SU-DHL-6 (cell line): ENCODE measurements at regions not wholly inside any gene's neighbourhood (a gene's known extent, or its start where the extent isn't known, plus 50 kb on each side); places are given as distances from the start of the nearest gene placed in this dataset.

ENCODE experiments used
- EZH2phosphoT487 ChIP-seq: fragments of 200-600 bp; sonication (generic), shearing (Covaris generic); conservative IDR thresholded peaks from 2 replicates; pipeline ENCODE4 v1.6.1; 2018; ENCODE audit warnings: mild to moderate bottlenecking, antibody characterized with exemption, low read length, moderate library complexity, mixed read lengths
- TF ChIP-seq, protein P1 (sequence below): fragments of 200-600 bp; sonication (generic); IDR thresholded peaks from one replicate; pipeline ENCODE4 v1.5.1; 2017; ENCODE audit warnings: antibody characterized with exemption, mild to moderate bottlenecking, low read length, moderate library complexity; ENCODE audit not compliant: insufficient read depth, poor library complexity, severe bottlenecking

DNA sequence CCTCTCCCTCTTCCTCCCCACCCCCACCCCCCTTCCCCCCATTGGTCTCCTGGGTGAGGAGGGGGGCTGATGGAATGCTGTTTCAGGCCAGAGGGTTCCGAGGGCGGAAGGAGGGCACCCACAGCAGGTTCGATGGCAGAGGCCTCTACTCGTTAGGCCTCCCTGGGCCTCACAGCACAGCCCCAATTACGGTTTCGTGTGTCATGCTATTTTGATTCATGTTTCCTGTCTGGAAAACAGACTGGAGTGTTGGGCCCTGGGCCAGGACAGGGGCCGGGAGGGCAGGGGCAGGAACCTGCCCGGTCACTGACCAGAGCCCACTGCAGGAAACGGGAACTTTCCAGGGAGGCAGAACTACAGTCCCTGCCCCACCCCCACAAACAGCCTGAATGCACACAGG lies 138.2 kb downstream of the C16orf95 start:
- TF ChIP-seq, protein P1, sequence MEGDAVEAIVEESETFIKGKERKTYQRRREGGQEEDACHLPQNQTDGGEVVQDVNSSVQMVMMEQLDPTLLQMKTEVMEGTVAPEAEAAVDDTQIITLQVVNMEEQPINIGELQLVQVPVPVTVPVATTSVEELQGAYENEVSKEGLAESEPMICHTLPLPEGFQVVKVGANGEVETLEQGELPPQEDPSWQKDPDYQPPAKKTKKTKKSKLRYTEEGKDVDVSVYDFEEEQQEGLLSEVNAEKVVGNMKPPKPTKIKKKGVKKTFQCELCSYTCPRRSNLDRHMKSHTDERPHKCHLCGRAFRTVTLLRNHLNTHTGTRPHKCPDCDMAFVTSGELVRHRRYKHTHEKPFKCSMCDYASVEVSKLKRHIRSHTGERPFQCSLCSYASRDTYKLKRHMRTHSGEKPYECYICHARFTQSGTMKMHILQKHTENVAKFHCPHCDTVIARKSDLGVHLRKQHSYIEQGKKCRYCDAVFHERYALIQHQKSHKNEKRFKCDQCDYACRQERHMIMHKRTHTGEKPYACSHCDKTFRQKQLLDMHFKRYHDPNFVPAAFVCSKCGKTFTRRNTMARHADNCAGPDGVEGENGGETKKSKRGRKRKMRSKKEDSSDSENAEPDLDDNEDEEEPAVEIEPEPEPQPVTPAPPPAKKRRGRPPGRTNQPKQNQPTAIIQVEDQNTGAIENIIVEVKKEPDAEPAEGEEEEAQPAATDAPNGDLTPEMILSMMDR: no peak
- TF ChIP-seq EZH2phosphoT487: no peak
